Posterior cingulate gyrus (tissue), 11 donors: ENCODE measurements at regions not wholly inside any gene's neighbourhood (a gene's known extent, or its start where the extent isn't known, plus 50 kb on each side); places are given as distances from the start of the nearest gene placed in this dataset.

Experiments used
- DNase-seq, 10 donors: peaks; one replicate each; pipeline versions ENCODE4 v3.0.0 to v3.0.0-alpha.2; 2020 to 2021; ENCODE audit warnings: mixed read lengths in 3 of 10
- intact Hi-C: fragments of 100-400 bp; cut with DNase I; formaldehyde crosslinking; loops from one replicate; pipeline ENCODE4 v1.15.1; 2023

GRCh38 chr9:26026423-26027100 is 348.3 kb upstream of the TUSC1 start:
- no peak for DNase-seq
- intact Hi-C loops = no loop called here

- no peak for DNase-seq
- intact Hi-C loops = no loop called here
Measured at GRCh38 chr9:26013199-26013598, 335.0 kb upstream of the TUSC1 start.

- intact Hi-C loops = no loop called here
- DNase-seq = no peak
Measured at GRCh38 chr9:26012797-26013196, 334.6 kb upstream of the TUSC1 start.

- intact Hi-C loops = no loop called here
- no peak for DNase-seq
Measured at GRCh38 chr9:25994605-25995004, 316.4 kb upstream of the TUSC1 start.

GRCh38 chr9:25990376-25990775 is 312.1 kb upstream of the TUSC1 start:
- DNase-seq = no peak
- intact Hi-C loops = no loop called here

GRCh38 chr9:25975667-25976066 is 297.4 kb upstream of the TUSC1 start:
- intact Hi-C loops = no loop called here
- DNase-seq = no peak

- intact Hi-C loops = loop anchor here (1.0 to 10.0 kb wide), 2 partner anchors 362 to 691 kb away; no protein-coding TSS in a partner anchor
- peak in 2 of 10 donors; percentile 7 to 20 for DNase-seq
Measured at GRCh38 chr9:25964239-25964638, 286.0 kb upstream of the TUSC1 start.

GRCh38 chr9:25960178-25960577 is 281.9 kb upstream of the TUSC1 start:
- DNase-seq = no peak
- intact Hi-C loops = loop anchor here (10.0 kb wide), 1 partner anchor 695 kb away; no protein-coding TSS in a partner anchor

- DNase-seq = no peak
- intact Hi-C loops = no loop called here
Measured at GRCh38 chr9:25954209-25954608, 276.0 kb upstream of the TUSC1 start.

- DNase-seq = no peak
- intact Hi-C loops = no loop called here
Measured at GRCh38 chr9:25948182-25948581, 269.9 kb upstream of the TUSC1 start.

- intact Hi-C loops = no loop called here
Measured at GRCh38 chr9:25939126-25939525, 260.9 kb upstream of the TUSC1 start.

GRCh38 chr9:25936031-25936430 is 257.8 kb upstream of the TUSC1 start:
- DNase-seq = no peak
- intact Hi-C loops = no loop called here

More at GRCh38 chr9:25939126-25939525, 260.9 kb upstream of the TUSC1 start:
- DNase-seq = no peak

- intact Hi-C loops = no loop called here
- no peak for DNase-seq
Measured at GRCh38 chr9:25935188-25935587, 256.9 kb upstream of the TUSC1 start.

- intact Hi-C loops = no loop called here
- DNase-seq = no peak
Measured at GRCh38 chr9:25918761-25919160, 240.5 kb upstream of the TUSC1 start.

- no peak for DNase-seq
- intact Hi-C loops = no loop called here
Measured at GRCh38 chr9:25917731-25918362, 239.6 kb upstream of the TUSC1 start.

GRCh38 chr9:25913806-25914205 is 235.6 kb upstream of the TUSC1 start:
- intact Hi-C loops = no loop called here
- DNase-seq = no peak

- intact Hi-C loops = no loop called here
- no peak for DNase-seq
Measured at GRCh38 chr9:25904701-25905100, 226.5 kb upstream of the TUSC1 start.

- intact Hi-C loops = no loop called here
- DNase-seq = peak in 8 of 10 donors; percentile 17 to 86 (median 44)
Measured at GRCh38 chr9:25891527-25891926, 213.3 kb upstream of the TUSC1 start.

- intact Hi-C loops = no loop called here
- DNase-seq = no peak
Measured at GRCh38 chr9:25889661-25890060, 211.4 kb upstream of the TUSC1 start.

GRCh38 chr9:25876248-25876647 is 198.0 kb upstream of the TUSC1 start:
- intact Hi-C loops = no loop called here
- no peak for DNase-seq

GRCh38 chr9:25864509-25864908 is 186.3 kb upstream of the TUSC1 start:
- intact Hi-C loops = no loop called here
- DNase-seq = no peak

GRCh38 chr9:25861421-25861820 is 183.2 kb upstream of the TUSC1 start:
- DNase-seq = no peak
- intact Hi-C loops = no loop called here
